HL-60 (cell line): ENCODE measurements at regions not wholly inside any gene's neighbourhood (a gene's known extent, or its start where the extent isn't known, plus 50 kb on each side); places are given as distances from the start of the nearest gene placed in this dataset.

Experiments
- DNase-seq, 2 experiments: peaks; one replicate each; pipeline ENCODE4 v3.0.0-alpha.2; 2010 to 2020; ENCODE audit warnings: low read depth in 1 of 2, low spot score in 1 of 2
- H3K27ac ChIP-seq: fragments of 250-450 bp; sonication (Bioruptor Pico); replicated peaks from 2 replicates; pipeline ENCODE4 v1.5.1; 2020; ENCODE audit warnings: mild to moderate bottlenecking, moderate library complexity
- H3K27me3 ChIP-seq: fragments of 250-450 bp; sonication (Bioruptor Pico); 2 replicates; pipeline ENCODE4 v1.5.1; 2021; ENCODE audit warnings: mild to moderate bottlenecking, moderate library complexity; ENCODE audit not compliant: insufficient read depth, poor library complexity, severe bottlenecking
- H3K4me3 ChIP-seq: replicated peaks from 2 replicates; pipeline ENCODE4 v1.5.1; 2011; ENCODE audit warnings: mild to moderate bottlenecking, control low read depth, low read length; ENCODE audit not compliant: insufficient read depth
- CTCF ChIP-seq: IDR thresholded peaks from one replicate; pipeline ENCODE4 v1.5.1; 2011; ENCODE audit warnings: low read length, control low read depth, inconsistent platforms; ENCODE audit not compliant: insufficient read depth
- GABPA ChIP-seq: IDR thresholded peaks from 2 replicates; pipeline ENCODE4 v1.6.1; 2012; ENCODE audit warnings: low read depth
- POLR2AphosphoS5 ChIP-seq: IDR thresholded peaks from 2 replicates; pipeline ENCODE4 v1.6.1; 2012; ENCODE audit warnings: low read depth
- SPI1 ChIP-seq: IDR thresholded peaks from 2 replicates; pipeline ENCODE4 v1.6.1; 2012; ENCODE audit warnings: low read depth, mild to moderate bottlenecking, borderline replicate concordance
- TF ChIP-seq, protein P1 (sequence below): IDR thresholded peaks from 2 replicates; pipeline ENCODE4 v1.6.1; 2012; ENCODE audit warnings: low read depth; ENCODE audit not compliant: insufficient replicate concordance

- TF ChIP-seq POLR2AphosphoS5, result no peak
- TF ChIP-seq GABPA, result no peak
- TF ChIP-seq CTCF, result no peak
- TF ChIP-seq SPI1, result no peak
- TF ChIP-seq, protein P1, sequence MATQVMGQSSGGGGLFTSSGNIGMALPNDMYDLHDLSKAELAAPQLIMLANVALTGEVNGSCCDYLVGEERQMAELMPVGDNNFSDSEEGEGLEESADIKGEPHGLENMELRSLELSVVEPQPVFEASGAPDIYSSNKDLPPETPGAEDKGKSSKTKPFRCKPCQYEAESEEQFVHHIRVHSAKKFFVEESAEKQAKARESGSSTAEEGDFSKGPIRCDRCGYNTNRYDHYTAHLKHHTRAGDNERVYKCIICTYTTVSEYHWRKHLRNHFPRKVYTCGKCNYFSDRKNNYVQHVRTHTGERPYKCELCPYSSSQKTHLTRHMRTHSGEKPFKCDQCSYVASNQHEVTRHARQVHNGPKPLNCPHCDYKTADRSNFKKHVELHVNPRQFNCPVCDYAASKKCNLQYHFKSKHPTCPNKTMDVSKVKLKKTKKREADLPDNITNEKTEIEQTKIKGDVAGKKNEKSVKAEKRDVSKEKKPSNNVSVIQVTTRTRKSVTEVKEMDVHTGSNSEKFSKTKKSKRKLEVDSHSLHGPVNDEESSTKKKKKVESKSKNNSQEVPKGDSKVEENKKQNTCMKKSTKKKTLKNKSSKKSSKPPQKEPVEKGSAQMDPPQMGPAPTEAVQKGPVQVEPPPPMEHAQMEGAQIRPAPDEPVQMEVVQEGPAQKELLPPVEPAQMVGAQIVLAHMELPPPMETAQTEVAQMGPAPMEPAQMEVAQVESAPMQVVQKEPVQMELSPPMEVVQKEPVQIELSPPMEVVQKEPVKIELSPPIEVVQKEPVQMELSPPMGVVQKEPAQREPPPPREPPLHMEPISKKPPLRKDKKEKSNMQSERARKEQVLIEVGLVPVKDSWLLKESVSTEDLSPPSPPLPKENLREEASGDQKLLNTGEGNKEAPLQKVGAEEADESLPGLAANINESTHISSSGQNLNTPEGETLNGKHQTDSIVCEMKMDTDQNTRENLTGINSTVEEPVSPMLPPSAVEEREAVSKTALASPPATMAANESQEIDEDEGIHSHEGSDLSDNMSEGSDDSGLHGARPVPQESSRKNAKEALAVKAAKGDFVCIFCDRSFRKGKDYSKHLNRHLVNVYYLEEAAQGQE, result no peak
- Histone ChIP-seq H3K4me3 (no peak overlapping the region), H3K27ac (no peak overlapping the region), H3K27me3 (peaks cover 56% of the 10 kb centered on the region)
- no peak for DNase-seq
Observed at GRCh38 chr20:62553838-62554161, 78.0 kb upstream of the GATA5 start.

- no peak for DNase-seq
- no peak overlapping the region for H3K27ac ChIP-seq
- no peak overlapping the region for H3K4me3 ChIP-seq
- peaks cover 50% of the 10 kb centered on the region for H3K27me3 ChIP-seq
- TF ChIP-seq GABPA (no peak), CTCF (no peak), POLR2AphosphoS5 (no peak), SPI1 (no peak)
- TF ChIP-seq, protein P1, result no peak
Observed at GRCh38 chr20:62554214-62554897, 78.6 kb upstream of the GATA5 start.

- no peak for DNase-seq
- H3K27ac ChIP-seq, result no peak overlapping the region
- no peak overlapping the region for H3K4me3 ChIP-seq
- H3K27me3 ChIP-seq, result peaks cover 43% of the 10 kb centered on the region
- TF ChIP-seq GABPA (no peak), POLR2AphosphoS5 (no peak), CTCF (no peak), SPI1 (no peak)
- TF ChIP-seq, protein P1, result no peak
Observed at GRCh38 chr20:62554898-62555641, 79.3 kb upstream of the GATA5 start.
